Activated CD4-positive, CD25-positive, alpha-beta regulatory T cell treated with anti-CD3 and anti-CD28 coated beads, Interleukin-2, amount 50 U/mL, for 24 hours (primary cell): ENCODE measurements at regions not wholly inside any gene's neighbourhood (a gene's known extent, or its start where the extent isn't known, plus 50 kb on each side); places are given as distances from the start of the nearest gene placed in this dataset.

Source experiments
- ATAC-seq, 2 donors: fragments of 150-1000 bp; cut with Tn5 transposase; one replicate each; pipeline ENCODE4 v1.10.0; 2021; ENCODE audit warnings: mild to moderate bottlenecking in 1 of 2, moderate library complexity in 1 of 2

- no peak for ATAC-seq
Measured at GRCh38 chr9:28215536-28216299, 642.4 kb upstream of the C9orf72 start.

- ATAC-seq = no peak
Measured at GRCh38 chr9:28232686-28233085, 659.4 kb upstream of the C9orf72 start.

- ATAC-seq = no peak
Measured at GRCh38 chr9:28234133-28234893, 661.0 kb upstream of the C9orf72 start.

- ATAC-seq = no peak
Measured at GRCh38 chr9:28234894-28235277, 661.6 kb upstream of the C9orf72 start.

- ATAC-seq = no peak
Measured at GRCh38 chr9:28249424-28249823, 676.1 kb upstream of the C9orf72 start.

GRCh38 chr9:28255174-28255573 lies 681.9 kb upstream of the C9orf72 start:
- no peak for ATAC-seq

GRCh38 chr9:28260330-28260729 lies 687.0 kb upstream of the C9orf72 start:
- ATAC-seq = no peak

GRCh38 chr9:28264368-28264767 lies 691.1 kb upstream of the C9orf72 start:
- no peak for ATAC-seq

- no peak for ATAC-seq
Measured at GRCh38 chr9:28267351-28267750, 694.1 kb upstream of the C9orf72 start.

GRCh38 chr9:28270156-28270555 lies 696.9 kb upstream of the C9orf72 start:
- no peak for ATAC-seq

GRCh38 chr9:28272127-28272526 lies 698.8 kb upstream of the C9orf72 start:
- ATAC-seq = no peak

- no peak for ATAC-seq
Measured at GRCh38 chr9:28287455-28287854, 714.2 kb upstream of the C9orf72 start.

- ATAC-seq = no peak
Measured at GRCh38 chr9:28289746-28290145, 716.5 kb upstream of the C9orf72 start.

- no peak for ATAC-seq
Measured at GRCh38 chr9:28293369-28294090, 720.2 kb upstream of the C9orf72 start.

- no peak for ATAC-seq
Measured at GRCh38 chr9:28301281-28301680, 728.0 kb upstream of the C9orf72 start.

GRCh38 chr9:28317745-28318144 lies 744.5 kb upstream of the C9orf72 start:
- ATAC-seq = no peak

GRCh38 chr9:28318515-28318914 lies 745.2 kb upstream of the C9orf72 start:
- no peak for ATAC-seq

GRCh38 chr9:28319981-28320380 lies 746.7 kb upstream of the C9orf72 start:
- no peak for ATAC-seq

- ATAC-seq = no peak
Measured at GRCh38 chr9:28320616-28321015, 747.3 kb upstream of the C9orf72 start.

GRCh38 chr9:28329323-28329722 lies 756.0 kb upstream of the C9orf72 start:
- ATAC-seq = no peak

- no peak for ATAC-seq
Measured at GRCh38 chr9:28332648-28333047, 759.4 kb upstream of the C9orf72 start.

- no peak for ATAC-seq
Measured at GRCh38 chr9:28341913-28342312, 768.6 kb upstream of the C9orf72 start.

GRCh38 chr9:28342815-28343338 lies 769.6 kb upstream of the C9orf72 start:
- no peak for ATAC-seq
